ENCODE measurements at regions not wholly inside any gene's neighbourhood (a gene's known extent, or its start where the extent isn't known, plus 50 kb on each side); places are given as distances from the start of the nearest gene placed in this dataset.

GRCh38 chr1:23611601-23612327, 52.5 kb upstream of the ID3 start:
- Histone ChIP-seq H3K4me2 (ENCODE audit: low read depth, low read length, poor library complexity, severe bottlenecking) (peak overlapping the region; percentile 43), H3K27ac (ENCODE audit: low read length) (peak overlapping the region; percentile 61), H3K4me1 (ENCODE audit: low read length) (peaks cover 30% of the 10 kb centered on the region), H3K4me3 (ENCODE audit: low read length) (no peak overlapping the region; the same call in 1 of the 2 replicates), H3K27me3 (ENCODE audit: low read length) (no peaks in the 10 kb centered on the region), H3K9me2 (replicated peaks; ENCODE audit: insufficient read depth, low read length) (no peaks in the 10 kb centered on the region), H3K9ac (ENCODE audit: low read length) (peak overlapping the region; percentile 39; the same call in 1 of the 2 replicates), H3K36me3 (ENCODE audit: insufficient read depth, low read length) (no peaks in the 10 kb centered on the region), H3K9me3 (ENCODE audit: low read length) (no peaks in the 10 kb centered on the region), H3K79me2 (ENCODE audit: low read length) (no peaks in the 10 kb centered on the region), H4K20me1 (ENCODE audit: insufficient read depth, low read depth, low read length) (no peaks in the 10 kb centered on the region), H2AFZ (ENCODE audit: low read length) (no peak overlapping the region)
- DNase-seq = peak; percentile 68

- Histone ChIP-seq H3K4me1 (ENCODE audit: low read length) (peaks cover 30% of the 10 kb centered on the region), H2AFZ (ENCODE audit: low read length) (no peak overlapping the region), H3K4me2 (ENCODE audit: low read depth, low read length, poor library complexity, severe bottlenecking) (no peak overlapping the region), H3K9me2 (replicated peaks; ENCODE audit: insufficient read depth, low read length) (no peaks in the 10 kb centered on the region), H3K27ac (ENCODE audit: low read length) (no peak overlapping the region), H3K9ac (ENCODE audit: low read length) (no peak overlapping the region), H3K27me3 (ENCODE audit: low read length) (no peaks in the 10 kb centered on the region), H3K4me3 (ENCODE audit: low read length) (no peak overlapping the region), H3K9me3 (ENCODE audit: low read length) (no peaks in the 10 kb centered on the region), H4K20me1 (ENCODE audit: insufficient read depth, low read depth, low read length) (no peaks in the 10 kb centered on the region), H3K79me2 (ENCODE audit: low read length) (no peaks in the 10 kb centered on the region), H3K36me3 (ENCODE audit: insufficient read depth, low read length) (no peaks in the 10 kb centered on the region)
- DNase-seq = no peak
Measured at GRCh38 chr1:23610677-23611076, 51.4 kb upstream of the ID3 start.

GRCh38 chr1:23609971-23610370, 50.7 kb upstream of the ID3 start:
- Histone ChIP-seq H2AFZ (ENCODE audit: low read length) (no peak overlapping the region), H3K9ac (ENCODE audit: low read length) (no peak overlapping the region), H3K27me3 (ENCODE audit: low read length) (no peaks in the 10 kb centered on the region), H3K9me2 (replicated peaks; ENCODE audit: insufficient read depth, low read length) (no peaks in the 10 kb centered on the region), H3K36me3 (ENCODE audit: insufficient read depth, low read length) (no peaks in the 10 kb centered on the region), H3K9me3 (ENCODE audit: low read length) (no peaks in the 10 kb centered on the region), H3K4me2 (ENCODE audit: low read depth, low read length, poor library complexity, severe bottlenecking) (no peak overlapping the region), H3K4me1 (ENCODE audit: low read length) (peaks cover 30% of the 10 kb centered on the region), H3K79me2 (ENCODE audit: low read length) (no peaks in the 10 kb centered on the region), H4K20me1 (ENCODE audit: insufficient read depth, low read depth, low read length) (no peaks in the 10 kb centered on the region), H3K4me3 (ENCODE audit: low read length) (no peak overlapping the region), H3K27ac (ENCODE audit: low read length) (no peak overlapping the region)
- no peak for DNase-seq
